Astrocyte of the hippocampus (primary cell): ENCODE measurements at regions not wholly inside any gene's neighbourhood (a gene's known extent, or its start where the extent isn't known, plus 50 kb on each side); places are given as distances from the start of the nearest gene placed in this dataset.

Source experiments
- DNase-seq: peaks from one replicate; pipeline ENCODE4 v3.0.0; 2011; ENCODE audit warnings: low read depth, low spot score

DNA sequence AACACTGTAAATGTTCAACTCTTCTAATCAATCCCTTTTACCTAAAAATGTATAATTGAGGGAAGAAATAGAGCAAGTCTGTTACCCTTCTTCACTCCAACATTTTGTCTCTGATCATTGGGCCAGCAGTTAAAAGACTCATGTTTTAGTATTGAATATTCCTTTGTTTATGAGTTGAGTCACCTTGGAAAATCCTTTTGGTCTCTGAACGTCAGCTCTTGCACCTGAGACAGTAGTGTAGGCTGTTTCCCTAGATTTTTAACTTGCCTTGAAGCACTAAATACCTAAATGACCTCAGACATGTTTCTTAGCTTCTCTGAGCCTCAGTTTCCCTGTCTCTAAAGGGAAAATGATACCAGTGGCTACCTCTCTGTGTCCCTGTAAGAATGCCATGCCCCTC lies 184.2 kb downstream of the RFC3 start:
- DNase-seq, result no peak

GRCh38 chr13:34002924-34003323 lies 185.0 kb downstream of the RFC3 start:
- DNase-seq, result no peak

GRCh38 chr13:34003656-34004055 lies 185.7 kb downstream of the RFC3 start:
- DNase-seq, result no peak

- DNase-seq, result no peak
Observed at GRCh38 chr13:34004676-34005075, 186.7 kb downstream of the RFC3 start.

- DNase-seq, result no peak
Observed at GRCh38 chr13:34006011-34006410, 188.1 kb downstream of the RFC3 start.

DNA sequence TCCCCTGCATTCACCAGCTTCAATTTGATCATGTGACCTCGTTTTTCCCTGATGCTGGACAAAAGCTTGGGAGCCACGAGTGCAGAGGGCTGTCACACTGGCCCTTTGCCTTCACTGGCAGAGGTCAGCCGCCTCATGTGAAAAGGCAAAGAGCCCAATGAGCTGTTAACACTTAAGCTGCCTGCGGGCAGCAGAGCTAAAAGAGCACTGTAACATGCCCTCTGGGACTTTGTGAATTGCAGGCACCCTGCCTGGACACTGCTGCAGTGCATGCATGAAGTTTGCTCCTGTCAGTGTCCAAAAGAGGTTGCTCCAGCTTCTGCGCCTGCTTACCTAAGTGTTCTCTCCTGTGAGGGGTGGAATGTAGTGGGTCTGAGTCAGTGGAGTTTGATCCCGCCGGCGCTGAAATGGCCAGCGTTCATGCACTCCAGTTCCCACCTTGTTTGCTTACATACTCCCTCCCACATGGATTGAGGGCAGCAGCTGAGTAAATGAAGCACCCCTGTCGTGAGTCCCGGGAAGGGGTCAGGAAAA lies 193.7 kb downstream of the RFC3 start:
- no peak for DNase-seq

DNA sequence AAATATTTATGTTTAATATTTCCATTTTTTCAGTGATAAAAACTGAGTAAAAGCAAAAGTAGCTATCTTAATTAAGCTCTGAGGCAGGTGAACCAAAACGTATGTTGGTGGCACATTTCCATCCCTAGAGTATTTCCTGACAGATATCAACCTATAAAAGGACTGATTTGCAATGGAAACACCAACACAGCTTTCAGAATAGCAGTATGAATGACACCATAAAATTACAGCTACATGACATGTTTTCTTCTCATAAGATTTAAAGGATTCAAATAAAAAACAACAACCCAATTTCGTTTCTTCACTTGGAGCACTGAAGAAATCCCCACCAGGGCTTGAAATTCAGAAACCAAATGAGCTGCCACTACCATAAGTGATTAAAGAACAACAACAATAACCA lies 194.4 kb downstream of the RFC3 start:
- DNase-seq, result no peak

- no peak for DNase-seq
Observed at GRCh38 chr13:34013061-34013460, 195.1 kb downstream of the RFC3 start.

DNA sequence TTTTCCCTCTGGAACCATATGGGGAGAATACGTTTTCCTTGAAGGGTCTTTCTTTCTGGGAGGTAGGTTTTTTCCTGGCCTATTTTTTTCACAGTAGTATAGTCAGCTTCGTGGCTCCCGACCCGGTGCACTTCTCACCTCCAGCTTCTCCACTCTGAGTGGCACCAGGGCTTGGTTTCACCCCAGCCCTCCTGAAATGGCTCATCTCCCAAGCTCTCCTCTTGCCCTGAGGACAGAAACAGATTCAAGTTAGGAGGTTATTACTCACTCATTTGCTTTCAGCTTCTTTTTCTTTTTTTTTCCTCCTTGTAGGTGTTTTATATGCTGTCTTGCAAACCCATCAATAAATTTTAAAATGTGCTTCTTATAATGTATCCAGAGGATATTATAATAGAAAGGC lies 199.3 kb downstream of the RFC3 start:
- DNase-seq, result no peak

DNA sequence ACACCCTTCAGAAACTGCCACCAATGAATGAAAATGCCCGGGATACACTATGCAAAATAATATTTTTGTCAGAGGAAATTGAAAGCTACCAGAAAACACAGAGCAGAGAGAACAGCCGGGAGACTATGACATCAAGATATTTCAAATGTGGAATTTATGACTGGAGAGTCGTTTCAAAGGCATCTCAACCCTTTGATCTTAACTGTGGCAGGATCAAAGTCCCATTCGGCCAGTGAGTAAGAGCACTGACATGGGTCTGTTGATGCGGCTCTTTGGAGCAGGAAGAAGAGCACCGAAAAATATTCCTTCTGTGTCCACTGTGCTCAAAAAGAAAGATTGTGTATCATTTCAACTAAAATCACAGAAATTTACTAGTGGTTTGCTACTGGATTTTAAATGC lies 201.9 kb downstream of the RFC3 start:
- no peak for DNase-seq

GRCh38 chr13:34020388-34020787 lies 202.4 kb downstream of the RFC3 start:
- DNase-seq, result no peak

GRCh38 chr13:34021619-34022018 lies 203.7 kb downstream of the RFC3 start:
- no peak for DNase-seq

GRCh38 chr13:34025746-34026145 lies 207.8 kb downstream of the RFC3 start:
- peak; percentile 86 for DNase-seq

DNA sequence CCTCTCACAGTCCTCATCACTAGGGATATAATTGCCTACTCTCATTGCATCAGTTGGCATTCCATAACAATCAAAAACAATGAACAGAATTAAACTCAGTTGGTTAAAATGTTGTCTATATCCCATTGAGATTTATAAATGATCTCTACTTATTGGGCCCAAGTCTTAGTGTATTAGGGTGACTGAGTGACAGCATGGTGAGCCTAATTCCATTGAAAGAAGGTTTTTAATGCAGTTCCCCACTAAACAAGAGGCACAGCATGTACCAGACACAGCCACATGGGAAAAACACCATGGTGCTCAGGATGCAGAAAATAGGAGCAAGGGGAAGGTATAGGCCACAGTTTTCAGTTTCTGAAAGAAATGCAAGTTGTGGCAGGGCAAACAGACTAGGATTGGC lies 208.4 kb downstream of the RFC3 start:
- DNase-seq, result no peak

GRCh38 chr13:34028496-34029442 lies 210.8 kb downstream of the RFC3 start:
- DNase-seq, result no peak

DNA sequence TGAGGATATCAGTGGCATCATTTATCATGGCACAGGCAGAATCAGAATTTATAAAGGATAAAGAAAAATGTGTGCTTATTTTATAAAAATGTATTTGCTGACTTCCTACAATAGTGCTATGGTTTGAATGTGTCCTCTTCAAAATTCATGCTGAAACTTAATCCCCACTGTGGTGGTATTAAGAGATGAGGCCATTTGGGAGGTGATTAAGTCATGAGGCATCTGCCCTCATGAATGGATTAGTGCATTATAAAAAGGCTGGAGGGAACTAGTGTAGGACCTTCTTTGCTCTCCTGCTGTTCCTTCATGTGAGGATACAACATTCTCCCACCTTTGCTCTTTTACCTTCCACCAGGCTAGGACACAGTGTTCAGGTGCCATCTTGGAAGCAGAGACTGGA lies 212.8 kb downstream of the RFC3 start:
- no peak for DNase-seq

- DNase-seq, result no peak
Observed at GRCh38 chr13:34031610-34032009, 213.7 kb downstream of the RFC3 start.

GRCh38 chr13:34034411-34034810 lies 216.5 kb downstream of the RFC3 start:
- no peak for DNase-seq

DNA sequence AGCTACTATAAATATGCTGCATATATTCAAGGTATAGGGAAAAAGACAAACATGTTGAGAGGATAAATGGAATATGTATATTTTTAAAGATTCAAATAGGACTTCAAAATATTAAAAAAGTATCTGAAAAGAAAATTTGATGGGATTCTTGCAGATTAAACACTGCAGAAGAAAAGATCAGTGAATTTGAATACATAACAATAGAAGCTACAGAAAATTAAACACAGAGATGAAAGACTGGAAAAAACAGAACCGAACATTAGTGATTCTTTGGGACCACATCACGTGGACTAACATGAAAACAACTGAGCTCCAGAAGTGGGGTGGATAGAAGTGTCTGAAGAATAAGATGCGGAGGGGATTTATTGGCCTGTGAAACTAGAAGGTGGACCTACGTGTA lies 217.2 kb downstream of the RFC3 start:
- no peak for DNase-seq

GRCh38 chr13:34035676-34036325 lies 217.9 kb downstream of the RFC3 start:
- no peak for DNase-seq

DNA sequence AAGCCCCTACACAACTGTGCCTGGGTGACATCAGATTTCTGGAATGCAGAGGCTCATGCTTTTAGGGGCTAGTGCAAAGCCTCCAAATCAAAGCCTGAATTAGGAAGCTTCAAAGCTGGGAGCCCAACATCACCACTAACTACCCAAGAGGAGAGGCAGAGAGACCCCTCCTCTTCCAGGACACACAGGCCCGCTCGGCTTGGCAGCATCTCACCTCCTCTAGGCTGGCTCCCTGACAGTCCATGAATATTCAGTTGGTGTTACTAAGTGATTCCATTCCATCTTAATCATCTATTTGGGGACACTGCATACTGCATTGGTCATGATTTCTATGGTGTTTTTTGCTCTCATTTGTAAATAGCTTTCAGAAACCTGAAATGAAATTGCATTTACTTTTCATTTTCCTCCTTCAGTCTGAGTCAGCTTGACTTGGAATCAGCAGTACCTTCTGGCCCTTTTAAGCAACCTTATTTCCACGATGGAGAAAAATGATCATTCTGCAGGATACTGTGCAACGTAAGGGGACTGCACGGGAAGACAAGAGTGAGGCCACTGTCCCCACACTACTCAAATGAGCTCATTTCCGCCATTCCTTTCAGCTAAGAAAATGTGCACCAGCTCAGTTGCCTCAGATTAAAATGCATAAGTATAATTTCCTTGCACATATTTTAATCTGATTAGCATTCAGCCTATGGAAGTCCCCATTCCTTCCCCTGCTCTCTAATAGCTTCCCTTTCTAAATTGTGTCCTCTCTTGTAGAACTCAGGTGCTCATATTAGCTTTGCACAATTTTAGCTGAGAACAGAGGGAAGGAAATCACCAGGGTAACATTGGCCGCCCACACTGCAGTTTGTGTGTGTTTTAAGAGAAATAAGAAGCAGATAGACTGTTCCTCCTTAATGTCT lies 219.9 kb downstream of the RFC3 start:
- DNase-seq, result peak; percentile 73

- no peak for DNase-seq
Observed at GRCh38 chr13:34038541-34039068, 220.7 kb downstream of the RFC3 start.
